ENCODE measurements at regions not wholly inside any gene's neighbourhood (a gene's known extent, or its start where the extent isn't known, plus 50 kb on each side); places are given as distances from the start of the nearest gene placed in this dataset.

DNA sequence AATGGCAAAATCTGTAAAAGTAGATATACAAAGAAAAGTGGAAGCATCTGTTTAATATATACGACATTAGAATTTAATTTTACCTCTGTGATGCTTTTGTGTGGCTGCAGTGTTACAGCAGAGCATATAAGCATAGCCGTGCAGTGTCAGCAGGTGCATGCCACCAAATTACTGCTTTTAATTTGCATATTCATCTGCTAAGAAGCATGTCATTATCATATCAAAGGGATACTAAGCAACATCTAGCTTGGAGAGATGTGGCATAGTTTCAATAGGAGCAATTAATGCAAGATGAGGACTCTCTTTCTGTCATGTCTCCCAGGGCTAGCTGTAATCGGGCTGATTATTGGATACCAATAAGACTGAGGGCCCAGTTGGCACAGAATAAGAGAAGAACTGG lies 214.4 kb upstream of the SOX2 start:
- TF ChIP-seq POLR2A (IDR thresholded peaks at IDR 0.05; ENCODE audit: low read length): no peak
- TF ChIP-seq GATA1 (IDR thresholded peaks at IDR 0.05; ENCODE audit: low read depth, low read length): no peak
